ENCODE measurements at regions not wholly inside any gene's neighbourhood (a gene's known extent, or its start where the extent isn't known, plus 50 kb on each side); places are given as distances from the start of the nearest gene placed in this dataset.

GRCh38 chr21:43318368-43318767 is 108.6 kb downstream of the SIK1 start:
- H2AFZ ChIP-seq: no peak overlapping the region
- no peak for DNase-seq (ENCODE audit: low spot score)
- H3K9me2 ChIP-seq (replicated peaks; ENCODE audit: insufficient read depth): no peaks in the 10 kb centered on the region
- no peak overlapping the region for H3K4me2 ChIP-seq
- no peaks in the 10 kb centered on the region for H3K27me3 ChIP-seq
- no peaks in the 10 kb centered on the region for H3K9me3 ChIP-seq (ENCODE audit: low read depth)
- WGBS (ENCODE audit: low lambda C conversion rate, missing lambda C conversion rate): 94% methylated on average over 7 of the region's 7 CpGs
- no peaks in the 10 kb centered on the region for H4K20me1 ChIP-seq (ENCODE audit: insufficient read depth, poor library complexity, severe bottlenecking)
- no peak overlapping the region for H3K4me3 ChIP-seq
- H3K79me2 ChIP-seq: no peaks in the 10 kb centered on the region
- H3K4me1 ChIP-seq (ENCODE audit: insufficient read depth): peaks cover 33% of the 10 kb centered on the region
- no peak overlapping the region for H3K27ac ChIP-seq
- TF ChIP-seq CTCF (IDR thresholded peaks at IDR 0.05; ENCODE audit: poor library complexity) (no peak), EZH2phosphoT487 (IDR thresholded peaks at IDR 0.05; ENCODE audit: low read depth, severe bottlenecking, unreplicated experiment) (no peak), EZH2 (IDR thresholded peaks at IDR 0.05; ENCODE audit: borderline replicate concordance) (no peak)
- no peaks in the 10 kb centered on the region for H3K36me3 ChIP-seq (replicated peaks; ENCODE audit: insufficient read depth, low read depth)

GRCh38 chr21:43317959-43318358 is 109.0 kb downstream of the SIK1 start:
- H3K27me3 ChIP-seq: no peaks in the 10 kb centered on the region
- H3K9me2 ChIP-seq (replicated peaks; ENCODE audit: insufficient read depth): no peaks in the 10 kb centered on the region
- no peaks in the 10 kb centered on the region for H3K36me3 ChIP-seq (replicated peaks; ENCODE audit: insufficient read depth, low read depth)
- 87% methylated on average over 9 of the region's 9 CpGs for WGBS (ENCODE audit: low lambda C conversion rate, missing lambda C conversion rate)
- H3K4me3 ChIP-seq: no peak overlapping the region
- H3K4me1 ChIP-seq (ENCODE audit: insufficient read depth): peaks cover 37% of the 10 kb centered on the region
- no peak overlapping the region for H3K4me2 ChIP-seq
- H3K27ac ChIP-seq: no peak overlapping the region
- H2AFZ ChIP-seq: no peak overlapping the region
- no peak for TF ChIP-seq CTCF (IDR thresholded peaks at IDR 0.05; ENCODE audit: poor library complexity)
- TF ChIP-seq EZH2 (IDR thresholded peaks at IDR 0.05; ENCODE audit: borderline replicate concordance): no peak
- TF ChIP-seq EZH2phosphoT487 (IDR thresholded peaks at IDR 0.05; ENCODE audit: low read depth, severe bottlenecking, unreplicated experiment): no peak
- no peaks in the 10 kb centered on the region for H3K79me2 ChIP-seq
- H4K20me1 ChIP-seq (ENCODE audit: insufficient read depth, poor library complexity, severe bottlenecking): no peaks in the 10 kb centered on the region
- H3K9me3 ChIP-seq (ENCODE audit: low read depth): no peaks in the 10 kb centered on the region
- DNase-seq (ENCODE audit: low spot score): no peak

GRCh38 chr21:43317254-43317748 is 109.6 kb downstream of the SIK1 start:
- H3K4me1 ChIP-seq (ENCODE audit: insufficient read depth): peaks cover 44% of the 10 kb centered on the region
- no peak overlapping the region for H2AFZ ChIP-seq
- no peak overlapping the region for H3K27ac ChIP-seq
- DNase-seq (ENCODE audit: low spot score): no peak
- H3K9me3 ChIP-seq (ENCODE audit: low read depth): no peaks in the 10 kb centered on the region
- 97% methylated on average over 11 of the region's 11 CpGs for WGBS (ENCODE audit: low lambda C conversion rate, missing lambda C conversion rate)
- H4K20me1 ChIP-seq (ENCODE audit: insufficient read depth, poor library complexity, severe bottlenecking): no peaks in the 10 kb centered on the region
- H3K4me2 ChIP-seq: no peak overlapping the region
- TF ChIP-seq EZH2 (IDR thresholded peaks at IDR 0.05; ENCODE audit: borderline replicate concordance): no peak
- TF ChIP-seq EZH2phosphoT487 (IDR thresholded peaks at IDR 0.05; ENCODE audit: low read depth, severe bottlenecking, unreplicated experiment): no peak
- TF ChIP-seq CTCF (IDR thresholded peaks at IDR 0.05; ENCODE audit: poor library complexity): no peak
- H3K36me3 ChIP-seq (replicated peaks; ENCODE audit: insufficient read depth, low read depth): no peaks in the 10 kb centered on the region
- no peaks in the 10 kb centered on the region for H3K79me2 ChIP-seq
- H3K9me2 ChIP-seq (replicated peaks; ENCODE audit: insufficient read depth): no peaks in the 10 kb centered on the region
- H3K4me3 ChIP-seq: no peak overlapping the region
- H3K27me3 ChIP-seq: no peaks in the 10 kb centered on the region
